Keratinocyte (primary cell): ENCODE measurements at regions not wholly inside any gene's neighbourhood (a gene's known extent, or its start where the extent isn't known, plus 50 kb on each side); places are given as distances from the start of the nearest gene placed in this dataset.

ENCODE experiments used
- DNase-seq: peaks from one replicate; pipeline ENCODE4 v3.0.0-alpha.2; 2011; ENCODE audit warnings: low read depth, missing footprints, low spot score
- FAIRE-seq: peaks from 2 replicates; lab custom pipeline; 2011; peaks lifted over from hg19 to GRCh38; lab: Jason Lieb, UNC
- H2AFZ ChIP-seq: 2 replicates; pipeline ENCODE4 v1.6.0; 2012; ENCODE audit warnings: low read length, control low read depth, inconsistent platforms; ENCODE audit not compliant: control insufficient read depth
- H3K27ac ChIP-seq: 2 replicates; pipeline ENCODE4 v1.5.1; 2011; ENCODE audit warnings: low read length; ENCODE audit not compliant: control insufficient read depth, insufficient read depth
- H3K27me3 ChIP-seq: 3 replicates; pipeline ENCODE4 v1.6.0; 2011; ENCODE audit warnings: low read length; ENCODE audit not compliant: control insufficient read depth, insufficient read depth; ENCODE audit errors: extremely low read depth
- H3K36me3 ChIP-seq, 2 experiments: 2 replicates in 1 of 2; 3 replicates in 1 of 2; pipeline ENCODE4 v1.5.1; 2011; ENCODE audit warnings: low read length in 2 of 2, mild to moderate bottlenecking in 1 of 2; ENCODE audit not compliant: control insufficient read depth in 2 of 2, insufficient read depth in 2 of 2; ENCODE audit errors: extremely low read depth in 1 of 2
- H3K4me1 ChIP-seq: 3 replicates; pipeline ENCODE4 v1.5.1; 2011; ENCODE audit warnings: low read length; ENCODE audit not compliant: control insufficient read depth, insufficient read depth; ENCODE audit errors: extremely low read depth
- H3K4me2 ChIP-seq: 3 replicates; pipeline ENCODE4 v1.6.0; 2011; ENCODE audit warnings: low read depth, low read length; ENCODE audit not compliant: control insufficient read depth, insufficient read depth; ENCODE audit errors: extremely low read depth
- H3K4me3 ChIP-seq, 3 experiments: fragments of 200-600 bp in 1 of 3; sonication (generic) in 1 of 3; 2 replicates in 2 of 3; 3 replicates in 1 of 3; pipeline ENCODE4 v1.5.1; 2011 to 2016; ENCODE audit warnings: low read length in 3 of 3, mild to moderate bottlenecking in 3 of 3, control low read depth in 2 of 3, inconsistent platforms in 1 of 3, low read depth in 1 of 3, mixed read lengths in 1 of 3, mixed run types in 1 of 3, moderate library complexity in 1 of 3; ENCODE audit not compliant: control insufficient read depth in 2 of 3, insufficient read depth in 2 of 3; ENCODE audit errors: extremely low read depth in 1 of 3
- H3K79me2 ChIP-seq: 2 replicates; pipeline ENCODE4 v1.6.0; 2012; ENCODE audit warnings: low read length; ENCODE audit not compliant: control insufficient read depth, insufficient read depth
- H3K9ac ChIP-seq: 3 replicates; pipeline ENCODE4 v1.6.0; 2011; ENCODE audit warnings: low read length; ENCODE audit not compliant: control insufficient read depth, insufficient read depth; ENCODE audit errors: extremely low read depth
- H3K9me1 ChIP-seq: 3 replicates; pipeline ENCODE4 v1.6.0; 2011; ENCODE audit warnings: low read length; ENCODE audit not compliant: control insufficient read depth, insufficient read depth; ENCODE audit errors: extremely low read depth
- H3K9me3 ChIP-seq: 2 replicates; pipeline ENCODE4 v1.5.1; 2012; ENCODE audit warnings: low read depth, low read length; ENCODE audit not compliant: control insufficient read depth
- H4K20me1 ChIP-seq: 3 replicates; pipeline ENCODE4 v1.6.0; 2011; ENCODE audit warnings: low read length; ENCODE audit not compliant: control insufficient read depth, insufficient read depth; ENCODE audit errors: extremely low read depth
- EZH2 ChIP-seq: IDR thresholded peaks from one replicate; pipeline ENCODE4 v1.6.1; 2012; ENCODE audit warnings: inconsistent platforms, mild to moderate bottlenecking, low read length, moderate library complexity
- dilution Hi-C: fragments of 300-500 bp; cut with MboI; formaldehyde crosslinking; loops from one replicate; pipeline ENCODE4 v1.7.0; 2020; ENCODE audit warnings: low sequenced_read_pairs; ENCODE audit not compliant: extremely low pct_ligation_motif_present
- TF ChIP-seq, protein P1 (sequence below), 3 experiments: IDR thresholded peaks in 1 of 3; conservative IDR thresholded peaks in 1 of 3; optimal IDR thresholded peaks in 1 of 3; 2 replicates in 2 of 3; 3 replicates in 1 of 3; pipeline versions ENCODE3 to v1.5.1; 2011; ENCODE audit warnings: low read length in 3 of 3, mild to moderate bottlenecking in 3 of 3, moderate library complexity in 2 of 3, control low read depth in 1 of 3, inconsistent platforms in 1 of 3; ENCODE audit not compliant: insufficient read depth in 2 of 3; ENCODE audit errors: extremely low read depth in 1 of 3

DNA sequence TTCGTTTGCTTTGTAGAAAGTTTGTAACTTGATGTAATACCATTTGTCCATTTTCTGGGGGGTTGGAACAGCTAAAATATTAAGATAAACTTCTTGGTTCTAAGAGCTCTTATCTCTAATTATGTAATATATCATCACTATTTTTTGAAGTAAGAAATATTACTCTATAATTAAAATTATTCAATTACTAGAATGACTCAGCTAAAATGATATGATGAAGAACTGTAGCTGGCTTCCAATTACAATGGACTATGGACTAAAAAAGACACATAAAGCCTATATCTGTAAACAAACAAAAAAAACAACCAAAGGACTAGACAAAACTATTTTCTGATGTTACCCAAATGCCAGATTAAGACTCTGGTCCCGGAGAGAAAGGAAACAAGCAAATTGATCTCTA, 569.4 kb downstream of the PCDH18 start:
- no peaks in the 10 kb centered on the region for H3K4me1 ChIP-seq
- FAIRE-seq, result no peak
- dilution Hi-C loops, result no loop called here

DNA sequence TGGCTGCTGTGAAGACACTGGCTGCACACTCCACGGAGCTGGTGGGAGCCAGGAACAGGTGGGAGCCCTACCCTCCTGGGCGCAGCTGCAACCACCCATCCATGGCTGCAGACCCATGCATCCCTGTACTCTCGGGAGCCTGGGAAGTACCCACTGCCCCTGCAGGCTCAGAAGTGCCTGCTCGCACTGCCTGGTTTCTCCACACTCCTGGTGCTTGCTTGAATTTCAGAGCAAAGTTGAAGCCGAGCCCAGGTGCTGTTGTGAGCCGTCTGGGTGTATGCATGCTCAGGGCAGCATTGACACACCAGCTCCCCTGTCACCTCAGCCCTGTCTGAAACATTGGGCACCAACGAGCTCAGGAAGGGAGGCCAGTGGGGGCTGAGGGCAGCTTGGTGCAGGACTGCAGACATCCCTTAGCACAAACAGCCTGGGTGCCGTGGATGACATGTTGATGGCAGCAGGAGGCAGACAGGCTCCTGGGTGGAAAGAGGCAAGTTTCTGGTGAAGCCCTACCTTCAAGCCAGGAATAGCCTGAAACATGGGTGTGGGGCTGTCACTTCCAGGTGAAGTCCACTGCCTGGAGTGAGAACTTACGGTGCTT, 585.9 kb downstream of the PCDH18 start:
- dilution Hi-C loops, result no loop called here

More for the DNA sequence above, 569.4 kb downstream of the PCDH18 start:
- Histone ChIP-seq H3K4me3 (no peak overlapping the region), H3K79me2 (no peaks in the 10 kb centered on the region), H3K9me3 (no peaks in the 10 kb centered on the region), H2AFZ (no peak overlapping the region), H3K4me2 (no peak overlapping the region), H3K9me1 (no peaks in the 10 kb centered on the region), H3K27me3 (no peaks in the 10 kb centered on the region), H4K20me1 (no peaks in the 10 kb centered on the region), H3K36me3 (no peaks in the 10 kb centered on the region), H3K9ac (no peak overlapping the region), H3K27ac (no peak overlapping the region)
- DNase-seq, result no peak
- TF ChIP-seq, protein P1, sequence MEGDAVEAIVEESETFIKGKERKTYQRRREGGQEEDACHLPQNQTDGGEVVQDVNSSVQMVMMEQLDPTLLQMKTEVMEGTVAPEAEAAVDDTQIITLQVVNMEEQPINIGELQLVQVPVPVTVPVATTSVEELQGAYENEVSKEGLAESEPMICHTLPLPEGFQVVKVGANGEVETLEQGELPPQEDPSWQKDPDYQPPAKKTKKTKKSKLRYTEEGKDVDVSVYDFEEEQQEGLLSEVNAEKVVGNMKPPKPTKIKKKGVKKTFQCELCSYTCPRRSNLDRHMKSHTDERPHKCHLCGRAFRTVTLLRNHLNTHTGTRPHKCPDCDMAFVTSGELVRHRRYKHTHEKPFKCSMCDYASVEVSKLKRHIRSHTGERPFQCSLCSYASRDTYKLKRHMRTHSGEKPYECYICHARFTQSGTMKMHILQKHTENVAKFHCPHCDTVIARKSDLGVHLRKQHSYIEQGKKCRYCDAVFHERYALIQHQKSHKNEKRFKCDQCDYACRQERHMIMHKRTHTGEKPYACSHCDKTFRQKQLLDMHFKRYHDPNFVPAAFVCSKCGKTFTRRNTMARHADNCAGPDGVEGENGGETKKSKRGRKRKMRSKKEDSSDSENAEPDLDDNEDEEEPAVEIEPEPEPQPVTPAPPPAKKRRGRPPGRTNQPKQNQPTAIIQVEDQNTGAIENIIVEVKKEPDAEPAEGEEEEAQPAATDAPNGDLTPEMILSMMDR (optimal IDR thresholded peaks at IDR 0.05 in 1 of 3, IDR thresholded peaks at IDR 0.05 in 1 of 3, conservative IDR thresholded peaks at IDR 0.05 in 1 of 3; ENCODE audit: extremely low read depth in 1 of 3, insufficient read depth in 2 of 3, low read length in 3 of 3), result no peak
- no peak for TF ChIP-seq EZH2

More for the DNA sequence above, 585.9 kb downstream of the PCDH18 start:
- no peak for FAIRE-seq
- DNase-seq, result no peak
- Histone ChIP-seq H3K27me3 (no peaks in the 10 kb centered on the region), H4K20me1 (no peaks in the 10 kb centered on the region), H3K9ac (no peak overlapping the region), H2AFZ (no peak overlapping the region), H3K4me2 (no peak overlapping the region), H3K9me1 (no peaks in the 10 kb centered on the region), H3K4me3 (no peak overlapping the region), H3K9me3 (no peaks in the 10 kb centered on the region), H3K79me2 (no peaks in the 10 kb centered on the region), H3K27ac (no peak overlapping the region), H3K36me3 (no peaks in the 10 kb centered on the region), H3K4me1 (no peaks in the 10 kb centered on the region)
- TF ChIP-seq, protein P1 (optimal IDR thresholded peaks at IDR 0.05 in 1 of 3, IDR thresholded peaks at IDR 0.05 in 1 of 3, conservative IDR thresholded peaks at IDR 0.05 in 1 of 3; ENCODE audit: extremely low read depth in 1 of 3, insufficient read depth in 2 of 3, low read length in 3 of 3), result no peak
- TF ChIP-seq EZH2, result no peak
